GM21447 (cell line): ENCODE measurements at regions not wholly inside any gene's neighbourhood (a gene's known extent, or its start where the extent isn't known, plus 50 kb on each side); places are given as distances from the start of the nearest gene placed in this dataset.
"Not testable (repeated sequence)": the region's sequence is repeated elsewhere in the genome, so short reads cannot be mapped to it uniquely, and the experiment has no call there.

Experiments
- ATAC-seq: cut with Tn5 transposase; IDR thresholded peaks from one replicate; pipeline ENCODE4 v1.9.1; 2021; ENCODE audit not compliant: unreplicated experiment

DNA sequence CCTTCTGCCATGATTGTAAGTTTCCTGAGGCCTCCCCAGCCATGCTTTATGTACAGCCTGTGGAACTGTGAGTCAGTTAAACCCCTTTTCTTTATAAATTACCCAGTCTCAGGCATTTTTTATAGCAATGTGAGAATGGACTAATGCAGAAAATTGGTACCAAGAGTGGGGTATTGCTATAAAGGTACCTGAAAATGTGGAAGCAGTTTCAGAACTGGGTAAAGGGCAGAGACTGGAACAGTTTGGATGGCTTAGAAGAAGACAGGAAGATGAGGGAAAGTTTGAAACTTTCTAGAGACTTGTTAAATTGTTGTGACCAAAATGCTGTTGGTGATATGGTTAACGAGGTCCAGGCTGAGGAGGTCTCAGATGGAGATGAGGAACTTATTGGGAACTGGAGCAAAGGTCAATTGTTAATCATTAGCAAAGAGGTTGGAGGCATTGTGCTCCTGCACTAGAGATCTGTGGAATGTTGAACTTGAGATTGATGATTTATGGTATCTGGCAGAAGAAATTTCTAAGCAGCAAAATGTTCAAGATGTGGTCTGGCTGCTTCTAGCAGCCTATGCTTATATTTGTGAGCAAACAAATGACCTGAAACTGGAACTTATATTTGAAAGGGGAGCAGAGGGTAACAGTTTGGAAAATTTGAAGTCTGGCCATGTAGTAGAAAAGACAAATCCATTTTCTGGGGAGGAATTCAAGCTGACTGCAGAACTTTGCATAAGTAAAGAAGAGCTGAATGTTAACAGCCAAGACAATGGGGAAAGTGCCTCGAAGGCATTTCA, 79.0 kb upstream of the GMDS start:
- ATAC-seq = no peak

DNA sequence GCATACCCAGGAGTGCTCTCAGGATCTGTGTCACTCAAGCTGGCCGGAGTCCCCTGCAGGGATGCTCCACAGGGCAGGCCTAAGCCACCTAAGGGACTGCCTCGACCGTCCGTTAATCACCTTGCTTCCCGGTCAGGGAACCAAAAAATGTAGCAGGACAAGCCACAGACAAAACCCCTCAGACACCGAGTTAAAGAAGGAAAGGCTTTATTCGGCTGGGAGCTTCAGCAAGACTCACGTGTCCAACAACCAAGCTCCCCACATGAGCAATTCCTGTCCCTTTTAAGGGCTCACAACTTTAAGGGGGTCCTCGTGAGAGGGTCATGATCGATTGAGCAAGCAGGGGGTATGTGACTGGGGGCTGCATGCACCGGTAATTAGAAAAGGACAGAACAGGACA, 72.1 kb upstream of the GMDS start:
- ATAC-seq = not testable (repeated sequence)

- no peak for ATAC-seq
Observed at GRCh38 chr6:2314641-2315040, 69.2 kb upstream of the GMDS start.

DNA sequence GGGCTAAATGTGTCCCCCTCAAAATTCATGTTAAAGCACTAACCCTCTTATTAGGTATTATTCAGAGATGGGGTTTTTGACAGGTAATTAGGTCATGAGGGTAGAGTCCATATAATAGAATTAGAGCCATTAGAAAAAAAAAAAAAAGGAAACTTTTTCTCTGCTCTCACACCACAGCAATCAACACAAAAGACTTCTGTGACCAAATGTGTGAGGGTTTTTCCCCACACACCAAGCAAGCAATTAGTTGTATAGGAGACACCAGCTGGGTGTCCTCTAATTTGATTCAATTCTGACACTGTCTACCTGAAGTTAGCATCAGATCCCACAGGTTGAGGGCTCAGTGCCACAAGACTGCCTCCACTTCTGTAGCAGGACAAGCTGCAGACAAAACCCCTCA, 64.6 kb upstream of the GMDS start:
- no peak for ATAC-seq

GRCh38 chr6:2309122-2309521, 63.7 kb upstream of the GMDS start:
- no peak for ATAC-seq

- no peak for ATAC-seq
Observed at GRCh38 chr6:2307799-2308198, 62.4 kb upstream of the GMDS start.

DNA sequence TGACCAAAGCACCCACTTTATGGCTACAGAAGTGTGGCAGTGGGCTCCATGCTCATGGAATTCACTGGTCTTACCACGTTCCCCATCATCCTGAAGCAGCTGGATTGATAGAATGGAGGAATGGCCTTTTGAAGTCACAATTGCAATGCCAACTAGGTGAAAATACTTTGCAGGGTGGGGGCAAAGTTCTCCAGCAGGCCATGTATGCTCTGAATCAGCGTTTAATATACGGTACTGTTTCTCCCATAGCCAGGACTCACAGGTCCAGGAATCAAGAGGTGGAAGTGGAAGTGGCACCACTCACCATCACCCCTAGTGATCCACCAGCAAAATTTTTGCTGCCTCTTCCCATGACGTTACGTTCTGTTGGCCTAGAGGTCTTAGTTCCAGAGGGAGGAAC, 60.5 kb upstream of the GMDS start:
- no peak for ATAC-seq

GRCh38 chr6:2302482-2302881, 57.1 kb upstream of the GMDS start:
- not testable (repeated sequence) for ATAC-seq

GRCh38 chr6:2296781-2297180, 51.4 kb upstream of the GMDS start:
- ATAC-seq = no peak
